Right lobe of liver (tissue), 4 donors: ENCODE measurements at regions not wholly inside any gene's neighbourhood (a gene's known extent, or its start where the extent isn't known, plus 50 kb on each side); places are given as distances from the start of the nearest gene placed in this dataset.

Experiments used
- POLR2A ChIP-seq: fragments of 450-650 bp; IDR thresholded peaks from one replicate; pipeline ENCODE4 v1.6.1; 2017; ENCODE audit warnings: antibody characterized with exemption, mild to moderate bottlenecking
- TF ChIP-seq, protein P1 (sequence below), 4 donors: fragments of 200-600 bp in 3 of 4; fragments of 450-650 bp in 1 of 4; IDR thresholded peaks; one replicate each; pipeline versions ENCODE4 v1.5.1 to v1.8.0; 2016 to 2022; ENCODE audit warnings: antibody characterized with exemption in 4 of 4, mild to moderate bottlenecking in 2 of 4
- donor health status: DM: no; HTN: no; CAD: no.
- donor health status: DM: no; HTN: no; CAD: no.
- donor health status: DM: no; HTN: yes; CAD: no.

GRCh38 chr6:118377711-118378414, 170.2 kb upstream of the PLN start:
- TF ChIP-seq, protein P1, sequence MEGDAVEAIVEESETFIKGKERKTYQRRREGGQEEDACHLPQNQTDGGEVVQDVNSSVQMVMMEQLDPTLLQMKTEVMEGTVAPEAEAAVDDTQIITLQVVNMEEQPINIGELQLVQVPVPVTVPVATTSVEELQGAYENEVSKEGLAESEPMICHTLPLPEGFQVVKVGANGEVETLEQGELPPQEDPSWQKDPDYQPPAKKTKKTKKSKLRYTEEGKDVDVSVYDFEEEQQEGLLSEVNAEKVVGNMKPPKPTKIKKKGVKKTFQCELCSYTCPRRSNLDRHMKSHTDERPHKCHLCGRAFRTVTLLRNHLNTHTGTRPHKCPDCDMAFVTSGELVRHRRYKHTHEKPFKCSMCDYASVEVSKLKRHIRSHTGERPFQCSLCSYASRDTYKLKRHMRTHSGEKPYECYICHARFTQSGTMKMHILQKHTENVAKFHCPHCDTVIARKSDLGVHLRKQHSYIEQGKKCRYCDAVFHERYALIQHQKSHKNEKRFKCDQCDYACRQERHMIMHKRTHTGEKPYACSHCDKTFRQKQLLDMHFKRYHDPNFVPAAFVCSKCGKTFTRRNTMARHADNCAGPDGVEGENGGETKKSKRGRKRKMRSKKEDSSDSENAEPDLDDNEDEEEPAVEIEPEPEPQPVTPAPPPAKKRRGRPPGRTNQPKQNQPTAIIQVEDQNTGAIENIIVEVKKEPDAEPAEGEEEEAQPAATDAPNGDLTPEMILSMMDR (IDR thresholded peaks at IDR 0.05), result no peak
- no peak for TF ChIP-seq POLR2A
